Endothelial cell of umbilical vein (primary cell): ENCODE measurements at regions not wholly inside any gene's neighbourhood (a gene's known extent, or its start where the extent isn't known, plus 50 kb on each side); places are given as distances from the start of the nearest gene placed in this dataset.

Experiments used
- BruUV-seq: library from RNA; stranded (reverse); fragments of 400-500 nt; replicated peaks from 2 replicates; lab custom pipeline; 2021; lab: Mats Ljungman, UMichigan
- CTCF ChIA-PET: fragments of 300-600, 350-600 bp; sonication (Branson Sonifier 250); formaldehyde crosslinking; loops from one replicate; lab custom pipeline; 2021; ENCODE audit warnings: antibody characterized with exemption, inconsistent platforms; lab: Charles Lee
- POLR2A ChIA-PET: fragments of 300-600, 350-600 bp; sonication (Branson Sonifier 250); formaldehyde crosslinking; loops from one replicate; lab custom pipeline; 2021; ENCODE audit warnings: antibody characterized with exemption, inconsistent platforms; lab: Charles Lee
- DNase-seq: peaks from one replicate; pipeline ENCODE4 v3.0.0-alpha.2; 2011; ENCODE audit warnings: low read depth, low spot score
- FAIRE-seq: peaks from 2 replicates; lab custom pipeline; 2011; peaks lifted over from hg19 to GRCh38; lab: Jason Lieb, UNC
- H2AFZ ChIP-seq: 2 replicates; pipeline ENCODE4 v1.6.0; 2012; ENCODE audit warnings: low read depth, low read length, control low read depth, inconsistent platforms
- H3K27ac ChIP-seq: 2 replicates; pipeline ENCODE4 v1.5.1; 2011; ENCODE audit warnings: low read depth, mild to moderate bottlenecking, control low read depth, low read length, moderate library complexity; ENCODE audit not compliant: insufficient read depth
- H3K27me3 ChIP-seq, 2 experiments: 2 replicates each; pipeline versions ENCODE4 v1.6.0 to v1.6.1; 2011; ENCODE audit warnings: low read length in 2 of 2, mixed read lengths in 1 of 2; ENCODE audit not compliant: control insufficient read depth in 2 of 2, insufficient read depth in 2 of 2
- H3K36me3 ChIP-seq, 2 experiments: 2 replicates in 1 of 2; 3 replicates in 1 of 2; pipeline ENCODE4 v1.5.1; 2011; ENCODE audit warnings: low read length in 2 of 2, mild to moderate bottlenecking in 1 of 2, moderate library complexity in 1 of 2; ENCODE audit not compliant: control insufficient read depth in 2 of 2, insufficient read depth in 2 of 2; ENCODE audit errors: extremely low read depth in 1 of 2
- H3K4me1 ChIP-seq: 3 replicates; pipeline ENCODE4 v1.5.1; 2011; ENCODE audit warnings: mild to moderate bottlenecking, low read length; ENCODE audit not compliant: control insufficient read depth, insufficient read depth; ENCODE audit errors: extremely low read depth
- H3K4me2 ChIP-seq: 2 replicates; pipeline ENCODE4 v1.6.1; 2011; ENCODE audit warnings: low read length, control low read depth, mixed read lengths; ENCODE audit not compliant: insufficient read depth
- H3K4me3 ChIP-seq, 3 experiments: fragments of 200-600 bp in 1 of 3; sonication (generic), shearing (Covaris generic) in 1 of 3; replicated peaks in 1 of 3; 2 replicates each; pipeline ENCODE4 v1.5.1; 2011 to 2016; ENCODE audit warnings: control low read depth in 3 of 3, low read length in 3 of 3, mild to moderate bottlenecking in 2 of 3, inconsistent platforms in 1 of 3, low read depth in 1 of 3, moderate library complexity in 1 of 3; ENCODE audit not compliant: insufficient read depth in 1 of 3
- H3K79me2 ChIP-seq: 2 replicates; pipeline ENCODE4 v1.6.0; 2012; ENCODE audit warnings: low read length, inconsistent platforms; ENCODE audit not compliant: control insufficient read depth, insufficient read depth
- H3K9ac ChIP-seq: replicated peaks from 2 replicates; pipeline ENCODE3; 2011; ENCODE audit warnings: low read length, control low read depth; ENCODE audit not compliant: insufficient read depth; ENCODE audit errors: extremely low read depth
- H3K9me1 ChIP-seq: replicated peaks from 3 replicates; pipeline ENCODE4 v1.6.0; 2011; ENCODE audit warnings: mild to moderate bottlenecking, low read length; ENCODE audit not compliant: control insufficient read depth, insufficient read depth; ENCODE audit errors: extremely low read depth
- H3K9me3 ChIP-seq: replicated peaks from 2 replicates; pipeline ENCODE4 v1.5.1; 2012; ENCODE audit warnings: low read length, inconsistent platforms; ENCODE audit not compliant: control insufficient read depth, insufficient read depth
- H4K20me1 ChIP-seq: replicated peaks from 2 replicates; pipeline ENCODE3; 2011; ENCODE audit warnings: mild to moderate bottlenecking, low read length; ENCODE audit not compliant: control insufficient read depth, insufficient read depth; ENCODE audit errors: extremely low read depth
- EZH2 ChIP-seq: IDR thresholded peaks from 2 replicates; pipeline ENCODE4 v1.6.1; 2012; ENCODE audit warnings: borderline replicate concordance, low read depth, mild to moderate bottlenecking, moderate library complexity, low read length, inconsistent platforms; ENCODE audit not compliant: severe bottlenecking
- FOS ChIP-seq: IDR thresholded peaks from 2 replicates; pipeline ENCODE4 v1.6.1; 2011; ENCODE audit warnings: mild to moderate bottlenecking, low read length, moderate library complexity, borderline replicate concordance; ENCODE audit not compliant: insufficient read depth
- GATA2 ChIP-seq: IDR thresholded peaks from 2 replicates; pipeline ENCODE4 v1.7.0; 2011; ENCODE audit warnings: low read depth, mild to moderate bottlenecking, moderate library complexity, mixed read lengths, low read length; ENCODE audit not compliant: insufficient read length, insufficient read depth
- JUN ChIP-seq: IDR thresholded peaks from 2 replicates; pipeline ENCODE4 v1.6.1; 2011; ENCODE audit warnings: borderline replicate concordance, low read depth; ENCODE audit not compliant: insufficient read length, insufficient read depth
- MAX ChIP-seq: IDR thresholded peaks from 2 replicates; pipeline ENCODE4 v1.6.1; 2011; ENCODE audit not compliant: insufficient read depth, insufficient read length
- MYC ChIP-seq: IDR thresholded peaks from one replicate; pipeline ENCODE4 v1.6.1; 2011; ENCODE audit warnings: mild to moderate bottlenecking, low read depth, low read length
- POLR2A ChIP-seq: IDR thresholded peaks from 2 replicates; pipeline ENCODE4 v1.6.1; 2012; ENCODE audit warnings: low read depth, mild to moderate bottlenecking, control low read depth, low read length
- POLR2AphosphoS5 ChIP-seq: IDR thresholded peaks from 2 replicates; pipeline ENCODE4 v1.6.1; 2012; ENCODE audit warnings: low read depth, mild to moderate bottlenecking, control low read depth, low read length, moderate library complexity; ENCODE audit not compliant: insufficient read depth
- dilution Hi-C: fragments of 300-500 bp; cut with MboI; formaldehyde crosslinking; loops from one replicate; pipeline ENCODE4 v1.15.0; 2019; ENCODE audit warnings: low sequenced_read_pairs; ENCODE audit not compliant: extremely low pct_ligation_motif_present
- intact Hi-C: fragments of 100-400 bp; cut with micrococcal nuclease; formaldehyde crosslinking; loops from one replicate; pipeline ENCODE4 v1.10.0; 2022
- TF ChIP-seq, protein P1 (sequence below), 2 donors: IDR thresholded peaks; 1 replicate in 1 of 2; 2 replicates in 1 of 2; pipeline ENCODE4 v1.5.1; 2011; ENCODE audit warnings: low read length in 2 of 2, mild to moderate bottlenecking in 2 of 2, moderate library complexity in 2 of 2, control low read depth in 1 of 2, inconsistent platforms in 1 of 2, low read depth in 1 of 2; ENCODE audit not compliant: insufficient read depth in 1 of 2; ENCODE audit errors: extremely low read depth in 1 of 2

DNA sequence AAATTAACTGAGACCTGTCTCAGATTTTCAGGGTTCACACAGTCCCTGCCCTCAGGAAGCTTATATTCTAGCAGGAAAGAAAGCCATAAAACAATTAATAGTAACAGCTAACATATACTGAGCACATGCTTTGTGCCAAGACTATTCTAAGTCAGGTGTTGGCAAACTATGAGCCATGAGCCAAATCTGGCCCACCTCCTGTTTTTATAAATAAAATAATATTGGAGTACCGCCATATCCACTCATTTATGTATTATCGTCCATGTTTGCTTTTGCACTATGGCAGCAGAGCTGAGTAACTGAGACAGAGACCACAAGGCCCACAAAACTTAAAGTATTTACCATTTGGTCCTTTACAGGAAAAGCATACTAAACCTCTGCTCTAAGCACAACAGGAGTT, 83.3 kb upstream of the TRIO start:
- H3K9ac ChIP-seq = no peak overlapping the region
- TF ChIP-seq FOS = no peak
- TF ChIP-seq POLR2AphosphoS5 = no peak
- no peak for TF ChIP-seq MAX
- TF ChIP-seq EZH2 = no peak
- TF ChIP-seq, protein P1, sequence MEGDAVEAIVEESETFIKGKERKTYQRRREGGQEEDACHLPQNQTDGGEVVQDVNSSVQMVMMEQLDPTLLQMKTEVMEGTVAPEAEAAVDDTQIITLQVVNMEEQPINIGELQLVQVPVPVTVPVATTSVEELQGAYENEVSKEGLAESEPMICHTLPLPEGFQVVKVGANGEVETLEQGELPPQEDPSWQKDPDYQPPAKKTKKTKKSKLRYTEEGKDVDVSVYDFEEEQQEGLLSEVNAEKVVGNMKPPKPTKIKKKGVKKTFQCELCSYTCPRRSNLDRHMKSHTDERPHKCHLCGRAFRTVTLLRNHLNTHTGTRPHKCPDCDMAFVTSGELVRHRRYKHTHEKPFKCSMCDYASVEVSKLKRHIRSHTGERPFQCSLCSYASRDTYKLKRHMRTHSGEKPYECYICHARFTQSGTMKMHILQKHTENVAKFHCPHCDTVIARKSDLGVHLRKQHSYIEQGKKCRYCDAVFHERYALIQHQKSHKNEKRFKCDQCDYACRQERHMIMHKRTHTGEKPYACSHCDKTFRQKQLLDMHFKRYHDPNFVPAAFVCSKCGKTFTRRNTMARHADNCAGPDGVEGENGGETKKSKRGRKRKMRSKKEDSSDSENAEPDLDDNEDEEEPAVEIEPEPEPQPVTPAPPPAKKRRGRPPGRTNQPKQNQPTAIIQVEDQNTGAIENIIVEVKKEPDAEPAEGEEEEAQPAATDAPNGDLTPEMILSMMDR (IDR thresholded peaks at IDR 0.05; ENCODE audit: extremely low read depth in 1 of 2, insufficient read depth in 1 of 2, low read depth in 1 of 2, low read length in 2 of 2) = no peak
- no peak for TF ChIP-seq MYC
- TF ChIP-seq POLR2A = no peak
- TF ChIP-seq GATA2 = no peak
- no peak for TF ChIP-seq JUN
- no peaks in the 10 kb centered on the region for H4K20me1 ChIP-seq
- no peaks in the 10 kb centered on the region for H3K4me1 ChIP-seq
- no peak overlapping the region for H3K4me3 ChIP-seq
- no peaks in the 10 kb centered on the region for H3K9me3 ChIP-seq
- no peak overlapping the region for H2AFZ ChIP-seq
- no peaks in the 10 kb centered on the region for H3K9me1 ChIP-seq
- H3K27me3 ChIP-seq = peaks cover 0 to 6% of the 10 kb centered on the region in 2 experiments
- no peak overlapping the region for H3K4me2 ChIP-seq
- FAIRE-seq = no peak
- ChIA-PET POLR2A (no interaction called here), CTCF (no interaction called here)
- dilution Hi-C loops = no loop called here
- H3K36me3 ChIP-seq = no peaks in the 10 kb centered on the region
- H3K27ac ChIP-seq = no peak overlapping the region
- H3K79me2 ChIP-seq = no peaks in the 10 kb centered on the region
- no TSS peak for BruUV-seq
- intact Hi-C loops = no loop called here
- no peak for DNase-seq
